HG02678 (cell line): ENCODE measurements at regions not wholly inside any gene's neighbourhood (a gene's known extent, or its start where the extent isn't known, plus 50 kb on each side); places are given as distances from the start of the nearest gene placed in this dataset.

Experiments
- ATAC-seq: cut with Tn5 transposase; IDR thresholded peaks from one replicate; pipeline ENCODE4 v1.9.1; 2021; ENCODE audit warnings: mild to moderate bottlenecking, moderate library complexity; ENCODE audit not compliant: unreplicated experiment

- ATAC-seq: no peak
Observed at GRCh38 chr18:60951091-60951490, 382.1 kb upstream of the CDH20 start.

- no peak for ATAC-seq
Observed at GRCh38 chr18:60962625-60963024, 370.6 kb upstream of the CDH20 start.

- no peak for ATAC-seq
Observed at GRCh38 chr18:60965856-60966255, 367.4 kb upstream of the CDH20 start.

- no peak for ATAC-seq
Observed at GRCh38 chr18:60966876-60967275, 366.4 kb upstream of the CDH20 start.

GRCh38 chr18:60975420-60975819 lies 357.8 kb upstream of the CDH20 start:
- ATAC-seq: no peak

- ATAC-seq: no peak
Observed at GRCh38 chr18:60976976-60977375, 356.3 kb upstream of the CDH20 start.

GRCh38 chr18:60978338-60978737 lies 354.9 kb upstream of the CDH20 start:
- ATAC-seq: no peak

GRCh38 chr18:60980422-60981005 lies 352.7 kb upstream of the CDH20 start:
- ATAC-seq: no peak

- no peak for ATAC-seq
Observed at GRCh38 chr18:60981682-60982328, 351.4 kb upstream of the CDH20 start.

GRCh38 chr18:60982329-60982695 lies 350.9 kb upstream of the CDH20 start:
- ATAC-seq: no peak

GRCh38 chr18:60982928-60983327 lies 350.3 kb upstream of the CDH20 start:
- ATAC-seq: no peak

GRCh38 chr18:60984510-60984909 lies 348.7 kb upstream of the CDH20 start:
- ATAC-seq: no peak

GRCh38 chr18:60987963-60988362 lies 345.3 kb upstream of the CDH20 start:
- no peak for ATAC-seq

GRCh38 chr18:60996326-60996725 lies 336.9 kb upstream of the CDH20 start:
- ATAC-seq: no peak

GRCh38 chr18:60996822-60997221 lies 336.4 kb upstream of the CDH20 start:
- no peak for ATAC-seq

- ATAC-seq: no peak
Observed at GRCh38 chr18:61001138-61001537, 332.1 kb upstream of the CDH20 start.

- ATAC-seq: no peak
Observed at GRCh38 chr18:61006687-61007224, 326.5 kb upstream of the CDH20 start.

- no peak for ATAC-seq
Observed at GRCh38 chr18:61019338-61020301, 313.6 kb upstream of the CDH20 start.

GRCh38 chr18:61025596-61025995 lies 307.6 kb upstream of the CDH20 start:
- ATAC-seq: no peak

GRCh38 chr18:61031626-61032025 lies 301.6 kb upstream of the CDH20 start:
- no peak for ATAC-seq

GRCh38 chr18:61034580-61034979 lies 298.6 kb upstream of the CDH20 start:
- ATAC-seq: no peak

- no peak for ATAC-seq
Observed at GRCh38 chr18:61039251-61039650, 294.0 kb upstream of the CDH20 start.
